ENCODE measurements at regions not wholly inside any gene's neighbourhood (a gene's known extent, or its start where the extent isn't known, plus 50 kb on each side); places are given as distances from the start of the nearest gene placed in this dataset.

- no peak overlapping the region for H3K4me3 Mint-ChIP-seq
- intact Hi-C loops (cut with DNase I, micrococcal nuclease) = no loop called here
- POLR2A ChIA-PET = no interaction called here
- CTCF ChIA-PET = no interaction called here
- no peak for ATAC-seq (ENCODE audit: poor library complexity)
- H3K9me3 Mint-ChIP-seq = no peaks in the 10 kb centered on the region
- Histone ChIP-seq H3K36me3 (ENCODE audit: insufficient read depth, low read length) (no peaks in the 10 kb centered on the region), H3K9me3 (ENCODE audit: control insufficient read depth in 1 of 2, insufficient read depth in 1 of 2, low read length in 2 of 2) (no peaks in the 10 kb centered on the region), H3K27me3 (ENCODE audit: control insufficient read depth in 1 of 2, insufficient read depth in 2 of 2, low read length in 2 of 2) (peaks cover 0 to 4% of the 10 kb centered on the region in 2 experiments), H3K27ac (ENCODE audit: low read depth in 1 of 2, low read length in 2 of 2) (no peak overlapping the region), H3K4me1 (ENCODE audit: insufficient read depth, low read length) (no peaks in the 10 kb centered on the region), H3K4me3 (ENCODE audit: low read length) (no peak overlapping the region)
- DNase-seq = no peak
- H3K36me3 Mint-ChIP-seq (ENCODE audit: low read depth) = no peaks in the 10 kb centered on the region
- TF ChIP-seq, protein P1, sequence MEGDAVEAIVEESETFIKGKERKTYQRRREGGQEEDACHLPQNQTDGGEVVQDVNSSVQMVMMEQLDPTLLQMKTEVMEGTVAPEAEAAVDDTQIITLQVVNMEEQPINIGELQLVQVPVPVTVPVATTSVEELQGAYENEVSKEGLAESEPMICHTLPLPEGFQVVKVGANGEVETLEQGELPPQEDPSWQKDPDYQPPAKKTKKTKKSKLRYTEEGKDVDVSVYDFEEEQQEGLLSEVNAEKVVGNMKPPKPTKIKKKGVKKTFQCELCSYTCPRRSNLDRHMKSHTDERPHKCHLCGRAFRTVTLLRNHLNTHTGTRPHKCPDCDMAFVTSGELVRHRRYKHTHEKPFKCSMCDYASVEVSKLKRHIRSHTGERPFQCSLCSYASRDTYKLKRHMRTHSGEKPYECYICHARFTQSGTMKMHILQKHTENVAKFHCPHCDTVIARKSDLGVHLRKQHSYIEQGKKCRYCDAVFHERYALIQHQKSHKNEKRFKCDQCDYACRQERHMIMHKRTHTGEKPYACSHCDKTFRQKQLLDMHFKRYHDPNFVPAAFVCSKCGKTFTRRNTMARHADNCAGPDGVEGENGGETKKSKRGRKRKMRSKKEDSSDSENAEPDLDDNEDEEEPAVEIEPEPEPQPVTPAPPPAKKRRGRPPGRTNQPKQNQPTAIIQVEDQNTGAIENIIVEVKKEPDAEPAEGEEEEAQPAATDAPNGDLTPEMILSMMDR (IDR thresholded peaks at IDR 0.05) = no peak
- no peaks in the 10 kb centered on the region for H3K4me1 Mint-ChIP-seq (ENCODE audit: low read depth)
- H3K27me3 Mint-ChIP-seq = peaks cover 39% of the 10 kb centered on the region
- H3K27ac Mint-ChIP-seq = no peak overlapping the region
Observed at GRCh38 chr15:60250316-60250715, 147.5 kb downstream of the ANXA2 start.

GRCh38 chr15:60251300-60252070 lies 146.3 kb downstream of the ANXA2 start:
- intact Hi-C loops (cut with DNase I, micrococcal nuclease) = no loop called here
- Mint-ChIP-seq H3K4me1 (ENCODE audit: low read depth) (no peaks in the 10 kb centered on the region), H3K36me3 (ENCODE audit: low read depth) (no peaks in the 10 kb centered on the region), H3K27ac (no peak overlapping the region), H3K4me3 (no peak overlapping the region), H3K9me3 (no peaks in the 10 kb centered on the region), H3K27me3 (peaks cover 41% of the 10 kb centered on the region)
- ATAC-seq (ENCODE audit: poor library complexity) = no peak
- TF ChIP-seq, protein P1 (IDR thresholded peaks at IDR 0.05) = no peak
- Histone ChIP-seq H3K4me1 (ENCODE audit: insufficient read depth, low read length) (no peaks in the 10 kb centered on the region), H3K9me3 (ENCODE audit: control insufficient read depth in 1 of 2, insufficient read depth in 1 of 2, low read length in 2 of 2) (no peaks in the 10 kb centered on the region), H3K4me3 (ENCODE audit: low read length) (no peak overlapping the region), H3K27ac (ENCODE audit: low read depth in 1 of 2, low read length in 2 of 2) (no peak overlapping the region), H3K27me3 (ENCODE audit: control insufficient read depth in 1 of 2, insufficient read depth in 2 of 2, low read length in 2 of 2) (peaks cover 0 to 4% of the 10 kb centered on the region in 2 experiments), H3K36me3 (ENCODE audit: insufficient read depth, low read length) (no peaks in the 10 kb centered on the region)
- no peak for DNase-seq
- POLR2A ChIA-PET = no interaction called here
- CTCF ChIA-PET = no interaction called here

DNA sequence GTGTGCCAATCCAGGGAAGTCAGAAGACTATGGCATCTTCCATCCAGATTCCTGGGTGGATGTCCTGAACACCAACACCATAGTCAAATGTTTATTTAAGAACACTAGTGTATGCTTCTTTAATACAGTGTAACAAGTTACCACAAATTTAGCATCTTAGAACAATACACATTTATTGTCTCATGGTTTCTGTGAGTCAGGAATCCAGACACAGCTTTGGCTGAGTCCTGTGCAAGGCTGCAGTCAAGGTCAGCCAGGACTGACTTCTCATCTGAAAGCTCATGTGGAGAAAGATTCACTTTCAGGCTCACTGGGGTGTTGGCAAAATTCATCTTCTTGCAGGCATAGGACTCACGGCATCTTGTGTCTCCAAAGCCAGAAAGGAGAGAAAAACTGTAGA lies 143.4 kb downstream of the ANXA2 start:
- Histone ChIP-seq H3K36me3 (ENCODE audit: insufficient read depth, low read length) (no peaks in the 10 kb centered on the region), H3K9me3 (ENCODE audit: control insufficient read depth in 1 of 2, insufficient read depth in 1 of 2, low read length in 2 of 2) (no peaks in the 10 kb centered on the region), H3K4me1 (ENCODE audit: insufficient read depth, low read length) (no peaks in the 10 kb centered on the region), H3K4me3 (ENCODE audit: low read length) (no peak overlapping the region), H3K27ac (ENCODE audit: low read depth in 1 of 2, low read length in 2 of 2) (no peak overlapping the region), H3K27me3 (ENCODE audit: control insufficient read depth in 1 of 2, insufficient read depth in 2 of 2, low read length in 2 of 2) (peaks cover 6 to 7% of the 10 kb centered on the region in 2 experiments)
- H3K4me3 Mint-ChIP-seq = no peak overlapping the region
- H3K9me3 Mint-ChIP-seq = no peaks in the 10 kb centered on the region
- H3K27ac Mint-ChIP-seq = no peak overlapping the region
- CTCF ChIA-PET = no interaction called here
- no peak for ATAC-seq (ENCODE audit: poor library complexity)
- H3K27me3 Mint-ChIP-seq = peaks cover 53% of the 10 kb centered on the region
- no peaks in the 10 kb centered on the region for H3K36me3 Mint-ChIP-seq (ENCODE audit: low read depth)
- no peak for DNase-seq
- intact Hi-C loops (cut with DNase I, micrococcal nuclease) = no loop called here
- H3K4me1 Mint-ChIP-seq (ENCODE audit: low read depth) = no peaks in the 10 kb centered on the region
- POLR2A ChIA-PET = no interaction called here
- TF ChIP-seq, protein P1 (IDR thresholded peaks at IDR 0.05) = no peak
